Activated CD8-positive, alpha-beta T cell treated with anti-CD3 and anti-CD28 coated beads, Interleukin-2, amount 10 ng/mL, durations not matched to agents 7 days and 5 days (primary cell): ENCODE measurements at regions not wholly inside any gene's neighbourhood (a gene's known extent, or its start where the extent isn't known, plus 50 kb on each side); places are given as distances from the start of the nearest gene placed in this dataset.
"Not testable (repeated sequence)": the region's sequence is repeated elsewhere in the genome, so short reads cannot be mapped to it uniquely, and the experiment has no call there.

Experiments used
- ATAC-seq: fragments of 150-1000 bp; cut with Tn5 transposase; one replicate; pipeline ENCODE4 v1.10.0; 2021; ENCODE audit warnings: moderate library complexity
- CTCF ChIA-PET: fragments of 350-600 bp; sonication (Branson Sonifier 250); formaldehyde crosslinking; loops from one replicate; lab custom pipeline; 2021; ENCODE audit warnings: antibody characterized with exemption; lab: Charles Lee
- POLR2A ChIA-PET: fragments of 350-600 bp; sonication (Branson Sonifier 250); formaldehyde crosslinking; loops from one replicate; lab custom pipeline; 2021; ENCODE audit warnings: antibody characterized with exemption; lab: Charles Lee
- DNase-seq: peaks from one replicate; pipeline ENCODE4 v3.0.0-alpha.2; 2020
- H3K27ac Mint-ChIP-seq: one replicate; pipeline ENCODE4 v1.8.0; 2021; ENCODE audit warnings: mild to moderate bottlenecking, mixed read lengths
- H3K27me3 Mint-ChIP-seq: one replicate; pipeline ENCODE4 v1.8.0; 2021; ENCODE audit warnings: low read depth, mixed read lengths
- H3K36me3 Mint-ChIP-seq: one replicate; pipeline ENCODE4 v1.8.0; 2021; ENCODE audit warnings: low read depth, mixed read lengths
- H3K4me1 Mint-ChIP-seq: one replicate; pipeline ENCODE4 v1.8.0; 2021; ENCODE audit warnings: low read depth, mixed read lengths
- H3K4me3 Mint-ChIP-seq: one replicate; pipeline ENCODE4 v1.8.0; 2021; ENCODE audit warnings: mild to moderate bottlenecking, mixed read lengths
- H3K9me3 Mint-ChIP-seq: one replicate; pipeline ENCODE4 v1.8.0; 2022; ENCODE audit warnings: mixed read lengths; ENCODE audit not compliant: insufficient read depth

DNA sequence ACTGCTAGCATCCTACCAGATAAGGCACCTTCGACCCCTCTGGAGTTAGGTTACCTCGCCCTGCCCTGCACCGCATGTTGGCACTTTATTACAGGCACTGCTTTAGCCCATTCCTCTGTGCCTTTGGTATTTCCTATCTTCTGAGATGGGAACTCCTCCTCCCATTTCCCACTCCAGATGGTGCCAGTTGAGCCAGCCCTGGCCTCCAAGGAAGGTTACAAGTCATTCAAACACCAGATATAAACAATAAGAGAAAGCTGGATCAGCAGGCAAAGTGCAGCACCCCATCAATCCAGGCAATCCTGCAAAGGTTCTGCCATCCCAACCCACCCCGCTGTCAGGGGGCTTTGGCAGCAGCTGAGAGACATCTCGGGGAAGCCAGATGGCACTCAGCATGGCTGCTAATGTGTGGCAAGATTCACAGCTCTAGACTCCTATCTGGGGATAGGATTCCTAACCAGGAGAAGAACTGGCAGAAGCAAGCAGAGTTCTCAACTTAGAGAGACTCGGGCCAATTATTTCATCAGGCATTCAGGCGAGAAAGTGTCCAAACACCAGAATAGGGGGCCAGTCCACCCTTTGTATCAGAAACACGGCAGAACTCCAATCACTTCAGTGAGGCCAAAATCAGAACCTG is 113.0 kb downstream of the COPRS start:
- Mint-ChIP-seq H3K9me3 (no peaks in the 10 kb centered on the region), H3K36me3 (no peaks in the 10 kb centered on the region), H3K27me3 (peaks cover 20% of the 10 kb centered on the region), H3K27ac (no peak overlapping the region), H3K4me3 (no peak overlapping the region), H3K4me1 (peaks cover 2% of the 10 kb centered on the region)
- DNase-seq (no peak), ATAC-seq (no peak)
- ChIA-PET POLR2A (no interaction called here), CTCF (interaction anchor here (1.1 kb wide), 1 partner anchor 97 kb away, joined by 4 read pairs; no protein-coding TSS in a partner anchor)

DNA sequence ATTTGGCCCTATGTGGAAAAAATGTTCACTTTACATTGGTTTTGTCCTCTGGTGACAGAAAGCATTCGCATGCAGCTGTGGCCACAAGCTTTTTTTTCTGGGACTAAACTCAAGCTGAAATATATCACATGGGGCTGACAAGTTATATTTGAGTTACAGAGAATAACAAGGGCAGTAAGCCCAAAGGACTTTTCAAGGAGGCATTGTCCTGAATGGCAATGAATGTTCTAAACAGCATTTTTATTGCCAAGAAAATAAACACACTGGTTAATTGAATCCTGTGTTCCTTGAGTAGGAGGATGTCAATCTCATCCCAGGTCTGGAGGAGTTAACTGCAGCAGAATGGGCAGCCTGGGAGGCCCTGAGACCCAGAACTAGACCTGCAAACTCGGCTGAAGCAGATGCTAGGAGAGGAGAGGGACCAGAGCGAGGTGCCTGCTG is 114.5 kb downstream of the COPRS start:
- no peak overlapping the region for H3K4me3 Mint-ChIP-seq
- POLR2A ChIA-PET, result no interaction called here

DNA sequence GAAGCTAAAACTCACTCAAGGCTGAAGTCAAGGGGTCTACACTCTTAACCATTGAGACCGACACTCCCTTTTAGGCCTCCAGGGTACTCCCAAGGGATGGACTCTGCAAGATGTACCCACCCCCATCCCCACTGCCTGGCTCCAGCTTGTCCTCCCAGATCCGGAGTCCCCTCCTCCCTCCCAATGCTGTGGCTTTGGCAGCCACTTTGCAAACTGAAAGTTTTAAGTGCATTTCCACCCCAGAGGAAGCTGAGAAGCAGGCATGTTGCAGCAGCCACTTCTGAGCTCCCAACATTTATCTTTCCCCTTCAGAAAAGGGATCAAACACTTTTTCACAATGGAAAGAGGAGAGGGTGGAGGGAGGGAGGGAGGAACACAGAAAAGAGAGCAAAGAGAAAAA is 115.2 kb downstream of the COPRS start:
- Mint-ChIP-seq H3K36me3 (no peaks in the 10 kb centered on the region), H3K9me3 (no peaks in the 10 kb centered on the region), H3K27me3 (peaks cover 28% of the 10 kb centered on the region), H3K27ac (no peak overlapping the region), H3K4me1 (peaks cover 2% of the 10 kb centered on the region), H3K4me3 (no peak overlapping the region)
- no peak for ATAC-seq
- POLR2A ChIA-PET, result no interaction called here
- CTCF ChIA-PET, result interaction anchor here (0.8 to 1.2 kb wide), 2 partner anchors 47 to 99 kb away, joined by 3 read pairs; no protein-coding TSS in a partner anchor
- no peak for DNase-seq

More for the DNA sequence above, 114.5 kb downstream of the COPRS start:
- Mint-ChIP-seq H3K27ac (no peak overlapping the region), H3K9me3 (no peaks in the 10 kb centered on the region), H3K4me1 (peaks cover 2% of the 10 kb centered on the region), H3K27me3 (peaks cover 24% of the 10 kb centered on the region), H3K36me3 (no peaks in the 10 kb centered on the region)
- ATAC-seq, result no peak
- CTCF ChIA-PET, result interaction anchor here (0.8 to 1.2 kb wide), 2 partner anchors 48 to 98 kb away, joined by 3 read pairs; no protein-coding TSS in a partner anchor
- no peak for DNase-seq

DNA sequence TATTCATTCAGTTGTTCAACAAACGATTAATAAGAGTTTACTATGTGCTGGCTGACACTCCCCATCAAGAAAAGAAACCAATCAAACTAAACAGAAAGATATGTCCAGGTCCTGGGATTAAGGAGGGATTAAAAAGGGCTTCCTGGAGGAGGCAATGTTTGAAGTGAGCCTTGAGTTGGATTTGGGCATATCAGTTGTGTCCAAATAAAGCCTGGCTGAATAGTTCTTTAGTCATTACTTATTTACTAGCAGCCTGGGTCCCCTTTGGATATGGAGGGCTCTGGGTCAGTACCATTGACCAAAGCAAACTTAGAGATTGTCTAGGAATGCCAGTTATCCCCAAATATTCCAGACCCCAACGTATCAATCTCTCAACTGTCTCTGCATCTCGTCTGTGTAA is 117.7 kb downstream of the COPRS start:
- Mint-ChIP-seq H3K9me3 (no peaks in the 10 kb centered on the region), H3K36me3 (no peaks in the 10 kb centered on the region), H3K4me1 (peaks cover 2% of the 10 kb centered on the region), H3K27ac (no peak overlapping the region), H3K4me3 (no peak overlapping the region), H3K27me3 (peaks cover 32% of the 10 kb centered on the region)
- DNase-seq (no peak), ATAC-seq (no peak)
- ChIA-PET CTCF (interaction anchor here (1.2 kb wide), 1 partner anchor 101 kb away, joined by 3 read pairs; no protein-coding TSS in a partner anchor), POLR2A (no interaction called here)

DNA sequence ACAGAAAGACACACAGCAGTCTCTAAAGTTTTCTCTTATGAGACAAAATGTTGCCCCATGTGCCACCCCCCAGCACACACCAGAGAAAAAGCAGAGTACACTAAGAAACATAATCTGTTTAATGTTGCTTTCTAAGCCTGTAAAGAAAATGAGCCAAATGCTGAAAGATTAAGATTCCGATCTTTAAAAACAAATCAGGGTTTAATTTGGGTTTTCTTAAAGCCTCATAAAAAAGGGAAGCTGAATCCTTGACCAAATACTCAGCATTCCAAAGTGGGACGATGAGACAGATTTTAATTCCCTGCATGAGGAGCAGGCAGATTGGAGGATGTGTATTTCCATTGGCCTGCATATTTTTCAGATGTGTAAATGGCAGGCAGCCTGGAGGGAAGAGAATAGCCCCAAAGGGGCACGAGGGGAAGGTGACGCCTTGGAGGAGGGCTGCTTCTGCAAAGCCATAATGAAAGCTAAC is 118.4 kb downstream of the COPRS start:
- Mint-ChIP-seq H3K9me3 (no peaks in the 10 kb centered on the region), H3K27me3 (peaks cover 32% of the 10 kb centered on the region), H3K4me1 (peaks cover 2% of the 10 kb centered on the region), H3K36me3 (no peaks in the 10 kb centered on the region), H3K27ac (no peak overlapping the region), H3K4me3 (no peak overlapping the region)
- ATAC-seq, result no peak
- DNase-seq, result no peak
- CTCF ChIA-PET, result interaction anchor here (1.2 kb wide), 1 partner anchor 102 kb away, joined by 3 read pairs; no protein-coding TSS in a partner anchor
- POLR2A ChIA-PET, result no interaction called here

DNA sequence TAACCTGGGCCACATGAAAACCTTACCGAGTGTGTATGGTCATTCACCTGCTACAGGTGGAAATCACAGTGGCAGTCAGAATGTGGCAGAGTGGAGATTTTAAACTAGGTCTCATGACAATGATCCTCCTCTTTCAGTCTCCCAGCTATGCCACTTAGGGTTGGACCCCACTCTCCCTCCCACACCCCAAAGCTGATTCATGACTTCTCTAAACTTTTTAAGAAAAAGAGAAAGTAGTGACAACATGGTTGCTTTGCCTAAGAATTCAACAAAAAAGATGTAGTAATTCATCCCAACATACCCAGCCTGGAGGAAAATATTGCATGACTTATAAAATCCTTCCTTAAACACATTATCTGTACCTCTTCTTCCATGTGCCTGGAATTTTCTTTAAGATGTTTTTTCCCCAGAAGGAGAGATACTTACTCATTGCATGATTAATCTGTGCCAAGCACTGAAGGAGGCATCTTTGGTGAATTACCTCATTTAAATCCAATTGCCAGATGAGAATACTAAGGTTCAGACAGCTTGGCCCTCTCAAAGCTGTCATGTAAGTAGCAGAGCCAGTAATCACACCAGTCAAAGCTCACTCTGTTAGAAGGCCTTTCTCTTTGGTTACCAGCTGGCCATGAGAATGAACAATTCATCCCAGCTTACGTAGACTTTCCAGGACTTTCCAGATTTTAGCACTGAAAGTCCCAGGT is 119.9 kb downstream of the COPRS start:
- ATAC-seq, result no peak
- Mint-ChIP-seq H3K4me1 (peaks cover under 1% of the 10 kb centered on the region), H3K9me3 (no peaks in the 10 kb centered on the region), H3K36me3 (no peaks in the 10 kb centered on the region), H3K4me3 (no peak overlapping the region), H3K27ac (no peak overlapping the region), H3K27me3 (peaks cover 25% of the 10 kb centered on the region)
- ChIA-PET CTCF (no interaction called here), POLR2A (no interaction called here)
- DNase-seq, result no peak

DNA sequence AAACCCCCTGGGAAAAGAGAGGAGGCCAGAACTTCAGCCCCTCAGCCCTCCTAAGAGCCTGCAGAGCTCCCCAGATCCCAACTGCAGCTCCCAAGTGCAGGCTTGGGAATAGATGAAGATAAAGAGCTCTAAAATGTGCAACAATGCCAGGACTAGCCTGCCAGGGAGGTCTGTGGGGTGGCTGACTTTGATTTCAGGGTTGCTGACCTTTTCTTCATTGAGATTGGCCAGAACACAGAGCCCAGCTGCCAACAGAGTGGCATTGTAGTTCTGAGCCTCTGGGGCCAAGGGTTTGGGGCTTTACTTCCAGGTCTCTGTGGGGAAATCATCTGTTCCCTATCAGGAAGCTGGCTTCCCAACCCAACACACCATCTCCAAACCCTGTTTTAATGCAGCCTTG is 120.6 kb downstream of the COPRS start:
- no peaks in the 10 kb centered on the region for H3K9me3 Mint-ChIP-seq
- no peaks in the 10 kb centered on the region for H3K4me1 Mint-ChIP-seq
- CTCF ChIA-PET, result interaction anchor here (0.8 kb wide), 1 partner anchor 9 kb away, joined by 3 read pairs; no protein-coding TSS in a partner anchor
- no peak overlapping the region for H3K4me3 Mint-ChIP-seq
- no peak for ATAC-seq
- H3K27ac Mint-ChIP-seq, result no peak overlapping the region
- no peak for DNase-seq
- H3K27me3 Mint-ChIP-seq, result peaks cover 23% of the 10 kb centered on the region
- POLR2A ChIA-PET, result no interaction called here
- H3K36me3 Mint-ChIP-seq, result no peaks in the 10 kb centered on the region

DNA sequence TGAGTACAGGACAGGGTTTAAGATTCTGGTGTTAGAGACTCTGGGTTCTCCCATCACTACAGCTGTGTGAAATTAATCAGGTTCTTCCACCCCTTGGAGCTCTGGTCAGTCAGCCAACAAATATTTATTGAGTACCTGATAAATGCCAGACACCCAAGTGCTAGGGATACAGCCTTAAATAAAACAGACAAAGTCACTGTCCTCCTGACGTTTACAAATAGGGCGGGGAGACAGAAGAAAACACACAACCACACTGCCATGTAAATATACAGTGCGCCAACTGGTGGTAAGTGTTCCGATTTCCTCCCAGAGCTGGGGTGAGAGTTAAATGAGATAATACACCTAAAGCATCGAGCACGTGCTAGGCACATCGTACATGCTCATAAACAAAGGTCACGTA is 121.0 kb downstream of the COPRS start:
- Mint-ChIP-seq H3K36me3 (no peaks in the 10 kb centered on the region), H3K27ac (no peak overlapping the region), H3K9me3 (no peaks in the 10 kb centered on the region), H3K4me3 (no peak overlapping the region), H3K27me3 (peaks cover 20% of the 10 kb centered on the region), H3K4me1 (no peaks in the 10 kb centered on the region)
- DNase-seq (no peak), ATAC-seq (no peak)
- POLR2A ChIA-PET, result no interaction called here
- CTCF ChIA-PET, result interaction anchor here (0.8 kb wide), 1 partner anchor 10 kb away, joined by 3 read pairs; no protein-coding TSS in a partner anchor

DNA sequence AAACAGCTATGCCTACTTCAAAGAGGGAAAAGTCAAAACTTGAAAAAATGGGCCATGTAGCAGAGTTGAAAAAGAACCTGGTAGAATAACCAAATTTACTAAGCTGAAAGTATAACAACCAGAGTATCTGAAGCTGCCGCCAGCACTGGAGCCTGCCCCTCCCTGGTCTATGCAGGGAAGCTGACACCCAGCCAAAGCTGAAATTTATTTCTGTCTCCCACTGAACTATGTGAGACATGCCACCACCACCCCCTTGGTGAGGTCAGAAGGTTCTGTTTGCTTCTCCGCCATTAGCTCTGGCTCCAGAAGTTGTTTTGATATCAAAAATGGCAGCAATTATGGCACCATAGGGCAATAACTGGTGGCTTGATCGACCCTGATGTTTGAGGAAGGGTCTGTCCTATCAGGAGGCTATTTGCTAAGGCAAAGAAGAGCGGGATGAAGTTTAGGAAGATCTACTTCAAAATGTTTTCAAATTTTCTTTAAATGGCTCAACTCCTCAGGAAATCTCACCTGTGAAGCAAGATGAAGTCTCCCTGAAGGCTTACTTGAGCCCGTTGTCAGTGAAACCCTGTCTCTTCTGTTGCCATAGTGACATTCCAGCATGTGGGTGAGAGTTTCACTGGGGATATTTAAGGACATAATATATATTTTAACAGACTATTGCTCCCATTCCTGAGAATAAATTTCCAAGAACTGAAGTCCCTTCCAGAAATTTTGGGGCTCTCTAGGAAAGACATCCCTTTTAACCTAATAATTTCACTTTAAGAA is 122.0 kb downstream of the COPRS start:
- peaks cover 17% of the 10 kb centered on the region for H3K27me3 Mint-ChIP-seq
- H3K36me3 Mint-ChIP-seq, result no peaks in the 10 kb centered on the region
- no peaks in the 10 kb centered on the region for H3K4me1 Mint-ChIP-seq
- CTCF ChIA-PET, result no interaction called here
- DNase-seq (no peak), ATAC-seq (no peak)
- H3K4me3 Mint-ChIP-seq, result no peak overlapping the region
- no peak overlapping the region for H3K27ac Mint-ChIP-seq
- H3K9me3 Mint-ChIP-seq, result no peaks in the 10 kb centered on the region
- POLR2A ChIA-PET, result no interaction called here

DNA sequence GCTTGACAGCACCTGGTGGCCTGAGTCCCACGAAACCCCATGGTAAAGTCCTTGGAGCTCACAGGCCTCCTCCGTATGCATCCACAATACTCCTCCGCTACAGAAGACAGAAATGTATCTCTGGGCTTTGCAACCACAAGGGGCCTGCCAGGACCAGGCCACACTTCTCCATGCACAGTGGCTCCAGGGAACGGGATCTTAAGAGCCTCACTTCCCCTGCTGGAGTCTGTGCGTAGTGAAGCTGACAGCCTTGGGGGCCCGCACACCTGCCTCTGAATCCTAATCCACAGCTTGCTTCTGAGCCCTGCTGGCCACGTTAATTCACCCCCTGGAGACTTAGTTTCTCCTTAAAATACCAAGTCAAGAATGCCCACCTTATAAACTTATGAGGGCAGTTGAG is 125.7 kb downstream of the COPRS start:
- Mint-ChIP-seq H3K4me3 (no peak overlapping the region), H3K4me1 (no peaks in the 10 kb centered on the region), H3K27ac (no peak overlapping the region), H3K27me3 (peaks cover 6% of the 10 kb centered on the region), H3K36me3 (no peaks in the 10 kb centered on the region), H3K9me3 (no peaks in the 10 kb centered on the region)
- no peak for ATAC-seq
- DNase-seq, result no peak
- POLR2A ChIA-PET, result no interaction called here
- CTCF ChIA-PET, result no interaction called here

DNA sequence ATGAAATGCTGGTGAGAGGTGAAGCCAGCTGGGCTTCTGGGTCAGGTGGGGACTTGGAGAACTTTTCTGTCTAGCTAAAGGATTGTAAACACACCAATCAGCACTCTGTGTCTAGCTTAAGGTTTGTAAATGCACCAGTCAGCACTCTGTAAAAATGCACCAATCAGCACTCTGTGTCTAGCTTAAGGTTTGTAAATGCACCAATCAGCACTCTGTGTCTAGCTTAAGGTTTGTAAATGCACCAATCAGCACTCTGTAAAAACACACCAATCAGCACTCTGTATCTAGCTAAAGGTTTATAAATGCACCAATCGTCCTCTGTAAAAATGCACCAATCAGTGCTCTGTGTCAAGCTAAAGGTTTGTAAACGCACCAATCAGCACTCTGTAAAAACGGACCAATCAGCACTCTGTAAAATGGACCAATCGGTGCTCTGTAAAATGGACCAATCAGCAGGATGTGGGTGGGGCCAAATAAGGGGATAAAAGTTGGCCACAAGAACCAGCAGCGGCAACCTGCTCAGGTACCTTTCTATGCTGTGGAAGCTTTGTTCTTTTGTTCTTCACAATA is 127.4 kb downstream of the COPRS start:
- H3K36me3 Mint-ChIP-seq, H3K27me3 Mint-ChIP-seq, H3K4me3 Mint-ChIP-seq, POLR2A ChIA-PET, H3K9me3 Mint-ChIP-seq, DNase-seq, ATAC-seq, CTCF ChIA-PET, H3K4me1 Mint-ChIP-seq, H3K27ac Mint-ChIP-seq: not testable (repeated sequence)
